Vagina (tissue), 2 donors: ENCODE measurements at regions not wholly inside any gene's neighbourhood (a gene's known extent, or its start where the extent isn't known, plus 50 kb on each side); places are given as distances from the start of the nearest gene placed in this dataset.
A peak's percentile ranks its signal among the peaks of the same experiment; 100 is the strongest.

ENCODE experiments used
- DNase-seq, 2 donors: peaks; one replicate each; pipeline ENCODE4 v3.0.0-alpha.2; 2017; ENCODE audit errors: extremely low spot score in 2 of 2
- H3K27ac ChIP-seq: fragments of 200-600 bp; sonication (generic); one replicate; pipeline ENCODE4 v1.5.1; 2019
- H3K27me3 ChIP-seq: fragments of 200-600 bp; sonication (generic); one replicate; pipeline ENCODE4 v1.5.1; 2019
- H3K36me3 ChIP-seq, 2 donors: fragments of 200-600 bp; sonication (generic); one replicate each; pipeline ENCODE4 v1.5.1; 2017 to 2019
- H3K4me1 ChIP-seq: fragments of 200-600 bp; sonication (generic); one replicate; pipeline ENCODE4 v1.5.1; 2019
- H3K4me3 ChIP-seq, 2 donors: fragments of 200-600 bp; sonication (generic); 1 replicate in 1 of 2; 2 replicates in 1 of 2; pipeline ENCODE4 v1.5.1; 2016 to 2019
- H3K9me3 ChIP-seq: fragments of 200-600 bp; sonication (generic); one replicate; pipeline ENCODE4 v1.5.1; 2019
- CTCF ChIP-seq, 3 experiments: fragments of 450-650 bp in 2 of 3; fragments of 200-600 bp in 1 of 3; sonication (generic) in 1 of 3; IDR thresholded peaks; one replicate each; pipeline ENCODE4 v1.5.1; 2017 to 2019; ENCODE audit warnings: antibody characterized with exemption in 3 of 3, mild to moderate bottlenecking in 2 of 3, moderate library complexity in 2 of 3
- POLR2A ChIP-seq, 2 donors: fragments of 450-650 bp; IDR thresholded peaks; one replicate each; pipeline ENCODE4 v1.6.1; 2017; ENCODE audit warnings: antibody characterized with exemption in 2 of 2, mild to moderate bottlenecking in 2 of 2, moderate library complexity in 2 of 2
- POLR2AphosphoS5 ChIP-seq, 2 donors: sonication (generic); formaldehyde crosslinking; IDR thresholded peaks; one replicate each; pipeline ENCODE4 v1.9.0; 2017; ENCODE audit warnings: antibody characterized with exemption in 2 of 2, mild to moderate bottlenecking in 2 of 2, low read depth in 1 of 2; ENCODE audit not compliant: insufficient read depth in 1 of 2
- intact Hi-C: fragments of 100-400 bp; cut with DNase I; formaldehyde crosslinking; loops from one replicate; pipeline ENCODE4 v1.15.1; 2023

GRCh38 chr4:184312126-184312525 is 94.5 kb upstream of the ENPP6 start:
- no peaks in the 10 kb centered on the region for H3K27me3 ChIP-seq
- no peak overlapping the region for H3K27ac ChIP-seq
- H3K4me3 ChIP-seq, result no peak overlapping the region
- DNase-seq, result no peak
- no peak for TF ChIP-seq POLR2AphosphoS5 (IDR thresholded peaks at IDR 0.05; ENCODE audit: insufficient read depth in 1 of 2, low read depth in 1 of 2)
- TF ChIP-seq CTCF (IDR thresholded peaks at IDR 0.05), result no peak
- no peak for TF ChIP-seq POLR2A (IDR thresholded peaks at IDR 0.05)
- H3K9me3 ChIP-seq, result no peaks in the 10 kb centered on the region
- H3K36me3 ChIP-seq, result no peaks in the 10 kb centered on the region
- intact Hi-C loops, result no loop called here
- no peaks in the 10 kb centered on the region for H3K4me1 ChIP-seq

- intact Hi-C loops, result no loop called here
- H3K27ac ChIP-seq, result no peak overlapping the region
Measured at GRCh38 chr4:184310881-184311709, 93.4 kb upstream of the ENPP6 start.

GRCh38 chr4:184310171-184310567 is 92.5 kb upstream of the ENPP6 start:
- intact Hi-C loops, result no loop called here
- H3K4me3 ChIP-seq, result no peak overlapping the region
- no peaks in the 10 kb centered on the region for H3K4me1 ChIP-seq
- no peaks in the 10 kb centered on the region for H3K9me3 ChIP-seq
- peak in 1 of 2 donors; percentile 64 for DNase-seq
- no peaks in the 10 kb centered on the region for H3K27me3 ChIP-seq
- H3K36me3 ChIP-seq, result no peaks in the 10 kb centered on the region
- H3K27ac ChIP-seq, result no peak overlapping the region
- TF ChIP-seq POLR2AphosphoS5 (IDR thresholded peaks at IDR 0.05; ENCODE audit: insufficient read depth in 1 of 2, low read depth in 1 of 2), result no peak

More at GRCh38 chr4:184310881-184311709, 93.4 kb upstream of the ENPP6 start:
- DNase-seq, result peak in 1 of 2 donors; percentile 32
- H3K4me3 ChIP-seq, result no peak overlapping the region
- no peaks in the 10 kb centered on the region for H3K27me3 ChIP-seq
- H3K36me3 ChIP-seq, result no peaks in the 10 kb centered on the region
- H3K9me3 ChIP-seq, result no peaks in the 10 kb centered on the region
- TF ChIP-seq POLR2A (IDR thresholded peaks at IDR 0.05) (no peak), POLR2AphosphoS5 (IDR thresholded peaks at IDR 0.05; ENCODE audit: insufficient read depth in 1 of 2, low read depth in 1 of 2) (no peak), CTCF (IDR thresholded peaks at IDR 0.05) (no peak)
- no peaks in the 10 kb centered on the region for H3K4me1 ChIP-seq

- Histone ChIP-seq H3K9me3 (no peaks in the 10 kb centered on the region), H3K4me1 (no peaks in the 10 kb centered on the region), H3K27me3 (no peaks in the 10 kb centered on the region), H3K27ac (no peak overlapping the region), H3K4me3 (no peak overlapping the region), H3K36me3 (no peaks in the 10 kb centered on the region)
- no peak for DNase-seq
- intact Hi-C loops, result no loop called here
- TF ChIP-seq POLR2A (IDR thresholded peaks at IDR 0.05) (no peak), POLR2AphosphoS5 (IDR thresholded peaks at IDR 0.05; ENCODE audit: insufficient read depth in 1 of 2, low read depth in 1 of 2) (no peak), CTCF (IDR thresholded peaks at IDR 0.05) (no peak)
Measured at GRCh38 chr4:184309241-184310170, 91.8 kb upstream of the ENPP6 start.

GRCh38 chr4:184306949-184307348 is 89.3 kb upstream of the ENPP6 start:
- Histone ChIP-seq H3K4me3 (no peak overlapping the region), H3K36me3 (no peaks in the 10 kb centered on the region), H3K9me3 (no peaks in the 10 kb centered on the region), H3K4me1 (no peaks in the 10 kb centered on the region), H3K27me3 (no peaks in the 10 kb centered on the region), H3K27ac (no peak overlapping the region)
- intact Hi-C loops, result no loop called here
- TF ChIP-seq CTCF (IDR thresholded peaks at IDR 0.05) (no peak), POLR2AphosphoS5 (IDR thresholded peaks at IDR 0.05; ENCODE audit: insufficient read depth in 1 of 2, low read depth in 1 of 2) (no peak), POLR2A (IDR thresholded peaks at IDR 0.05) (no peak)
- DNase-seq, result no peak
